ENCODE measurements at regions not wholly inside any gene's neighbourhood (a gene's known extent, or its start where the extent isn't known, plus 50 kb on each side); places are given as distances from the start of the nearest gene placed in this dataset.
A peak's percentile ranks its signal among the peaks of the same experiment; 100 is the strongest.

- POLR2A ChIA-PET = no interaction called here
These were observed 160.2 kb upstream of the LHX1 start for GRCh38 chr17:36777118-36777517.

More at GRCh38 chr17:36777118-36777517, 160.2 kb upstream of the LHX1 start:
- Histone ChIP-seq H2AFZ (ENCODE audit: low read depth, low read length, poor library complexity, severe bottlenecking) (no peak overlapping the region), H4K20me1 (ENCODE audit: insufficient read depth) (no peaks in the 10 kb centered on the region), H3K9me2 (ENCODE audit: insufficient read depth) (no peaks in the 10 kb centered on the region), H3K27ac (ENCODE audit: low read depth, low read length) (no peak overlapping the region), H3K4me1 (ENCODE audit: control insufficient read depth in 1 of 2, insufficient read depth in 2 of 2, low read length in 2 of 2) (no peaks in the 10 kb centered on the region), H3K79me2 (ENCODE audit: insufficient read depth, low read length) (no peaks in the 10 kb centered on the region), H3K36me3 (ENCODE audit: control insufficient read depth in 1 of 2, insufficient read depth in 2 of 2, low read length in 2 of 2) (no peaks in the 10 kb centered on the region), H3K9me3 (ENCODE audit: control insufficient read depth in 1 of 2, insufficient read depth in 1 of 2, low read depth in 1 of 2, low read length in 2 of 2) (no peaks in the 10 kb centered on the region), H3K4me3 (replicated peaks in 1 of 2; ENCODE audit: low read depth in 1 of 2, low read length in 2 of 2) (no peak overlapping the region), H3K4me2 (ENCODE audit: low read length) (no peak overlapping the region), H3K9ac (ENCODE audit: low read length) (no peak overlapping the region), H3K27me3 (ENCODE audit: insufficient read depth, low read length) (peaks cover 55% of the 10 kb centered on the region)
- RAD21 ChIA-PET (ENCODE audit: low non-redundant PET in 1 of 2, low total read pairs in 2 of 2, uncharacterized antibody in 2 of 2, unreplicated experiment in 2 of 2) = no interaction called here
- intact Hi-C loops (cut with micrococcal nuclease) = no loop called here
- ATAC-seq = no peak
- TF ChIP-seq REST (IDR thresholded peaks at IDR 0.05; ENCODE audit: low read depth) (peak; percentile 77), RAD21 (IDR thresholded peaks at IDR 0.05; ENCODE audit: low read depth) (no peak)
- TF ChIP-seq, protein P1, sequence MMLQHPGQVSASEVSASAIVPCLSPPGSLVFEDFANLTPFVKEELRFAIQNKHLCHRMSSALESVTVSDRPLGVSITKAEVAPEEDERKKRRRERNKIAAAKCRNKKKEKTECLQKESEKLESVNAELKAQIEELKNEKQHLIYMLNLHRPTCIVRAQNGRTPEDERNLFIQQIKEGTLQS (IDR thresholded peaks at IDR 0.05) = no peak
- CTCF ChIA-PET = no interaction called here
- no TSS peak for BruUV-seq (replicated peaks)
- DNase-seq (ENCODE audit: low read depth, low spot score) = no peak
